OCI-LY3 (cell line): ENCODE measurements at regions not wholly inside any gene's neighbourhood (a gene's known extent, or its start where the extent isn't known, plus 50 kb on each side); places are given as distances from the start of the nearest gene placed in this dataset.

Experiments used
- EZH2phosphoT487 ChIP-seq: fragments of 200-600 bp; shearing (Covaris generic); IDR thresholded peaks from 2 replicates; pipeline ENCODE4 v1.6.1; 2018; ENCODE audit warnings: antibody characterized with exemption, mixed run types, low read depth
- TF ChIP-seq, protein P1 (sequence below): fragments of 200-600, 300-600 bp; sonication (generic); IDR thresholded peaks from 2 replicates; pipeline ENCODE4 v1.5.1; 2014; ENCODE audit warnings: antibody characterized with exemption, low read length, low read depth

GRCh38 chr4:174118171-174118570 lies 165.3 kb downstream of the FBXO8 start:
- TF ChIP-seq, protein P1, sequence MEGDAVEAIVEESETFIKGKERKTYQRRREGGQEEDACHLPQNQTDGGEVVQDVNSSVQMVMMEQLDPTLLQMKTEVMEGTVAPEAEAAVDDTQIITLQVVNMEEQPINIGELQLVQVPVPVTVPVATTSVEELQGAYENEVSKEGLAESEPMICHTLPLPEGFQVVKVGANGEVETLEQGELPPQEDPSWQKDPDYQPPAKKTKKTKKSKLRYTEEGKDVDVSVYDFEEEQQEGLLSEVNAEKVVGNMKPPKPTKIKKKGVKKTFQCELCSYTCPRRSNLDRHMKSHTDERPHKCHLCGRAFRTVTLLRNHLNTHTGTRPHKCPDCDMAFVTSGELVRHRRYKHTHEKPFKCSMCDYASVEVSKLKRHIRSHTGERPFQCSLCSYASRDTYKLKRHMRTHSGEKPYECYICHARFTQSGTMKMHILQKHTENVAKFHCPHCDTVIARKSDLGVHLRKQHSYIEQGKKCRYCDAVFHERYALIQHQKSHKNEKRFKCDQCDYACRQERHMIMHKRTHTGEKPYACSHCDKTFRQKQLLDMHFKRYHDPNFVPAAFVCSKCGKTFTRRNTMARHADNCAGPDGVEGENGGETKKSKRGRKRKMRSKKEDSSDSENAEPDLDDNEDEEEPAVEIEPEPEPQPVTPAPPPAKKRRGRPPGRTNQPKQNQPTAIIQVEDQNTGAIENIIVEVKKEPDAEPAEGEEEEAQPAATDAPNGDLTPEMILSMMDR, result no peak
- no peak for TF ChIP-seq EZH2phosphoT487
